NCI-H146 treated with DMSO at 0.1 percent for 48 hours (cell line): ENCODE measurements at regions not wholly inside any gene's neighbourhood (a gene's known extent, or its start where the extent isn't known, plus 50 kb on each side); places are given as distances from the start of the nearest gene placed in this dataset.

Experiments
- DNase-seq: peaks from one replicate; lab custom pipeline; 2025; ENCODE audit not compliant: unreplicated experiment; lab: John Stamatoyannopoulos, UW

DNA sequence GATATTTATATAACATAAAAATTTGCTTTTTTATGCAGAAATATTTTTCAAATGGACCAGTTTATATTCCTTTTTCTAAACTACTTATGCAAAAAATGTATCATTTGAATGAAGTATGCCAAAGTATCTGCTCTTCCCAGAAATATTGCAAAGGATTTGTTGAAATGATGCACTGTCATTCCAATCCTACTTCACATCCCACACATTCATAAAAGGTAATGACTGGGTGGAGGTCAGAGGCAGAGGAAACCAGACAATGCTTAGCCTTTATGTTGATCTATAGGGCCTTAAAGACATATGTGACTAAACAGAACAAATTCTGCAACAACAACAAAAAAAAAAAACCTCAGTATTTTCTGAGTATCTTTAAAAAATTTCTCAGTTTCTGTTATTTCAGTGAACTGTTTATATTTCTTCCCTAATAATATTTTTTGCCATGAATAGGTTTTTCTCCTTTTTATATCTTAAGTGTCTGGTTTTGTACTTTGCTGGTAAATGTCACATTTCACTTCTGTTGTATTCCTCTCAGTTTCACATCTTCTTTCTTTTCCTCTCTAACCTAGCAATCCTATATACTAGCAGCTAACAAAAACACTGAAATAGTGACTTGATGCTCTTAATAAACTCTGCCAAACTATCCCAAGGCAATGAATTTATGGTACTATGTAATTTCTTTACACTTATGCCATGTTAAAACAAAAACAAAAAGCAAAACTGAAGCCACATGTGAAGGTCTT lies 374.1 kb downstream of the BCKDHB start:
- no peak for DNase-seq

DNA sequence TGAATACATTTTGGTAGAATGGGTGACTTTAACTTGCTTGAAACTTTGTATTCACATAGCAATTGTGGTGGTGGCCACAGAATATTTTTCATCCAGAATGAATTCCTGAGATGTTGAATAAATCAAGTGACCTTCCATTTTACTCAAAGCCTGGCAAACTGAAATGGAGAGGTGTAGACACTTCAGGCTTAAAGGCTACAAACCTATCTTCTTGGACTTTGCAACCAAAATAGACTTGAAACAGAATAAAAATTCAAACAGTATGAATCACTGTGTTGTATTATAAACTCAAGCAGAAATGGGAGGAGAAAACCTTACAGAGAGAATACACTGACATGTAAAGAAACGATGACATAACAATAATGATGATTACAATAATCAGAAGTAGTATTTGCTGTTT lies 371.6 kb downstream of the BCKDHB start:
- no peak for DNase-seq

DNA sequence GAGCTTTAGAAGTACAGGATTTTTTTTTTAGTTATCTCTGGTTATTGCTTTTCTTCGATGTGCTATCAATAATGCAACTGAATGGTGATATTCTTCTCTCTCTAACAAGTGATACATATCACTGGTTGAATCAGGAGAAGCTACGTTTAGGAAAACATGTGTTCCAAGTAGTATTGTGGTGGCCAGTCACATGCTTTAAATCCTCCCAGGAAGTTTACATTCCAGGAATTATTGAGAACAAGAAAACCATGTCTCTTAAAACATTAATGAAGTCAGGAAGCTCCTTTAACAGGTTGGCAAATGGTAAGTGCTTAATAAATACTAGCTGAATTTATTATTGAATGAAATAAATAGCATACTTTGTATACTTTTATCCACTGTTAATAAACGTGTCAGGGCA lies 371.1 kb downstream of the BCKDHB start:
- DNase-seq, result no peak

DNA sequence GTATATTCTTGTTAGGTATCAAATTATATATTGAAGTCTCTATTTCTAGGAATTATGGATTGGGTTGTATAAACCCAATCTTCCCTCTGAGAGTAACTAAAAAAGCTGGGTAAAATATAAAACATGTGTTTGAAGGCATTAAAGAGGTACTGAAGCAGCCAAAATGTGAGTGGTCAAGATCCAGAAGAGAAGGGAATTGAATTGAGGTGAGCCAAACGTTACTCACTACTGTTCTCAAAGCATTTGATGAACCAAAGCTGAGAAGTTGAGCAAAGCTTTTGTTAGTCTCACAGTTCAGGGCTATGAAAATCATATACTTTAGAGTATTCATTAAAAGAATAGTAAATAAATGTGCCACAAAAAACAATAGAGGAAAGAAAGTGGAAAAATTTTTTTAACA lies 365.8 kb downstream of the BCKDHB start:
- DNase-seq, result no peak

GRCh38 chr6:80469977-80470376 lies 363.5 kb downstream of the BCKDHB start:
- no peak for DNase-seq

DNA sequence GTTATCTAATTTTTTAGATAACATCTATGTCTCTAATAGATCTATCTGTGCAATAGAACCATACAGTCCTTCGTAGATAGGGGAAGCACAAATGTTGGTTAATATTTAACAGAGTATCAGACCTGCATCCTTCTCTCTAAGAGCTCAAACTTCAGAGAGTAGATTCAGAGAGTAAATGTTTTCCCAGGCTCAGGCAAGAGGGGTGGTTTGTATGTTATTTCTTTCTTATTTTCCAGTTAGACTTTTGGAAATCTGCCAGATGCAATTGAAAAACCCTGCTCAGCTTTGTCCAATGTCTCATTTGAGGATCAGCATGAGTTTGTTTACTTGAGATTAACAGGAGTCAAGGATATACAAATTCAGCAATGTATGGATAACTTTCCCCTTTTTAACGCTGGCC lies 361.9 kb downstream of the BCKDHB start:
- no peak for DNase-seq

DNA sequence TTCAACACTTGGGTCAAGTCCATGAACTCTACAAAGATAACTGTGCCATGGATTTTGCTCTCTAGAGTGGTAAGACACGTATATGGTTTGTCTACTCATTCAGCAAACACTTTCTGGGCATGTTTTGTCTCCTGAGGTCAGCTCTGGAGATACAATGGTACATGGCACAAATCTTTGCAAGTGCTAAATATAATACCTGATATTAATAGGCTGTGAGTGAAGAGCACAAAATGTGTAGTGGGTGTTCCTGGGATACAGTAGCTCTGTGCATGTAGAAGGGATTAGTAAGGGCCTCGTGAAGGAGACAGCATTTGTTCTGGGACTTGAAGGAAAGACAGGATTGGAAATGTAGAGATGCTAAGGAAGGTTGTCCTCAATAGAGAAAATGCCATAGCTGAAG lies 360.9 kb downstream of the BCKDHB start:
- no peak for DNase-seq

- no peak for DNase-seq
Observed at GRCh38 chr6:80466981-80467380, 360.5 kb downstream of the BCKDHB start.

- no peak for DNase-seq
Observed at GRCh38 chr6:80465513-80465912, 359.0 kb downstream of the BCKDHB start.

- no peak for DNase-seq
Observed at GRCh38 chr6:80464901-80465300, 358.4 kb downstream of the BCKDHB start.

DNA sequence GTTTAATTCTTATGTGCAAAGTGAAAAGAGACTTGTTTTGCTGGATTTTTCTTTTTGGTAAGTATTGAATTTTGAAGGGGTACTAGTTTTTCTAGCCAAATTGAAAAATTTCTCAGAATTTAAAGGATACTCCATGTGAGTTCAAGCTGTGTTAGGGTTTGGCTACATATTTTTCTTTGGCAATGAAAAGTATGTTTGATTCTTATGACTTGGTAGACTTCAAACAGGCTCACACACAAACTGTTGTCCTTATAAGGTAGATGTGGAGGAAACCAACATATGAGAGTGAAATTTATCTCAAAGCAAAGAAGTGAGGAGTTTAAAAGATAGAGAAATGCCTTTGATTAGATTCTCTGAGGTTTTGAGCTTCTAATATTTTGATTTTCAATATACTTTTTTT lies 356.7 kb downstream of the BCKDHB start:
- DNase-seq, result no peak

DNA sequence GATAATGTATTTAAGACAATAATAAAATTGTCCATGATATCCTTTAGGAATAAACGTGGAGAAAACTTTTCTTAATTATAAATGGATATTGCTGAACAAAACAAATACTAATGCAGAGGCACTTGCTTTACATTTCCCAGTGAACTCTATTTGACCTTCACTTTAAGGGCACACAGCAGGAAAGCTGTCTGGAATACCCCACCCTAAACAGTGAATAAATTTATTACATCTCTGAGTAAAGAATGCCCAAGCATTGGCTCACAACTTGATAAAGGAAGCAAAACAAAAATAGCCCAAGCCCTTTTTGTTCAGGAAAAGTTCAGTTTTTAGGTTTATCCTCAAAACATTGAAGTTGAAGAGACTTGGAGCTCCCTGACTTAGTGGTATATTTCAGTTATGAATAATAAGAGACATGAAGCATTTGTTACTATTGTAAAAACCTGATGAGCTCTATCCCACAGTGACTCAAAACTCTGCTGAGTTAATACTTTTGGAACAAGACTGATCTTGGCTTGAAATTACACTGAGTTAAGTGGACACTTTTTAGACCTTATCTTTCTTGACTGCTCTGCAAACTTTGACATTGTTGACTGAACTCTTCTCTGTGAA lies 353.9 kb downstream of the BCKDHB start:
- DNase-seq, result no peak

GRCh38 chr6:80457439-80457933 lies 351.0 kb downstream of the BCKDHB start:
- DNase-seq, result no peak

DNA sequence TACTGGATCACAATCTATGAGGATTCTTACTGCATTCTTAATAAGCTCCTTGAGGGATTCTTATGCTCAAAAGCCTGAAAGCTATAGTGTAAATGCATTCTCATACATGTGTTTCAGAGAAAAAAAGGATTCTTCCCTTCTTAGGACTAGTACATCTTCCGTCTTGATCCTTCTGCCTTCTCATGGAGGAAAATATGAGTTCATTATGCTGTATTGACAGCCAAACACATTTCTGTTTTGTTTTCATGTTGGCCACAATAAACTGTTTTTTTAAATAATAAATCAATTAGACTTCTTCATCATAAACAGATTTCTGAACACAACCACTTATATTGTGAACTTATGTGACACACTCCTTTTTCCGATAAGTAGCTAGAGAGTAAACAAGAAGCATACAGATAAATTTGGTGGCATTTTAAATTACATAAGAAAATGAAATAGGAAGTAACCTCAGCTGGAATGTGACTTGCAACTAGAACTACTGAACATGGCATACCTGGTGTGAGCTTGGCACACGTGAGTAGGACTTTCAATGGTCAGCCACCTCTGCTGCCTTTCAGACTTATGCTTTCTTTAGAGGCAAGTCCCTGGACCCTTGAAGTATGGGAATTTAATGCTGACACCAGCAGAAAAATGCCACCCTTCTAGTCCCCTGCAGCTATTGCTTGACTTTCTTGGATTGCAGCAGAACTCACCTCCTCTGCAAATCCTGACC lies 350.4 kb downstream of the BCKDHB start:
- DNase-seq, result no peak

- DNase-seq, result no peak
Observed at GRCh38 chr6:80454661-80455365, 348.3 kb downstream of the BCKDHB start.

DNA sequence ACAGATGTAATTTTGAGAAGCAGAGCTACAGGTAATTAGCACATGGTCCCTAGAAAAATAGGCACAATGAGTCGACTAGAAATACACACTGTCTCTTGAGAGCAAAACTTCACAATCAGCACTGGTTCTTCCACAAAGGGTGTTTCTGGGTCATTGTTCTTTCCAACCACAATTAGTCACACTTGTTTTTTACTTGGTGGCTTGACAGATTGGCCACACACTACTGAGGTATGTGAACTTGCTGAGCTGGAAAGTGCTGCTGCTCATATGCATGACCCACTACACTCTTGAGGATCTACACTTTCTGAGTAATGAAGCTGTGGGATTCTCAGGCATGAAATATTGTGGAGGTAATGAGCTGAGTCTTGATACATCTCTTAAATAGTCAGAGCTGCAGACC lies 347.7 kb downstream of the BCKDHB start:
- no peak for DNase-seq

DNA sequence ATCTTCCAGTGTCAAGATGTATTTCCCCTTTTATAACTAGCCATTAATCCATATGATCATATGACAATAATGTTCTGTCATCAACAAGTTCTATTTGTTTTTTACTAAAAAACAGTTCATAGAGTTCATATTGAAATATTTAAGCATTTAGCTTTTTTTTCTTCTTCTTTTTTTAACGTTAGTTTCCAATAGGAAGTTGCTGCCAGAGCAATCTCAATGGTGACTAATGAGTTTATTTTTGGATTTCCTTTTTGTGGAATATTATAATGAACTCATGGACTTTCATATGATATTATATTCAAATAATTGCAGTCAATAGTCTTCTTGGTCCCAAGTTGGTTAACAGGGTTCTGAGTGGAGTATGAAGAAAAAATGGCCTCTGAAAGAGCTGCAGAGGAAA lies 343.3 kb downstream of the BCKDHB start:
- no peak for DNase-seq

DNA sequence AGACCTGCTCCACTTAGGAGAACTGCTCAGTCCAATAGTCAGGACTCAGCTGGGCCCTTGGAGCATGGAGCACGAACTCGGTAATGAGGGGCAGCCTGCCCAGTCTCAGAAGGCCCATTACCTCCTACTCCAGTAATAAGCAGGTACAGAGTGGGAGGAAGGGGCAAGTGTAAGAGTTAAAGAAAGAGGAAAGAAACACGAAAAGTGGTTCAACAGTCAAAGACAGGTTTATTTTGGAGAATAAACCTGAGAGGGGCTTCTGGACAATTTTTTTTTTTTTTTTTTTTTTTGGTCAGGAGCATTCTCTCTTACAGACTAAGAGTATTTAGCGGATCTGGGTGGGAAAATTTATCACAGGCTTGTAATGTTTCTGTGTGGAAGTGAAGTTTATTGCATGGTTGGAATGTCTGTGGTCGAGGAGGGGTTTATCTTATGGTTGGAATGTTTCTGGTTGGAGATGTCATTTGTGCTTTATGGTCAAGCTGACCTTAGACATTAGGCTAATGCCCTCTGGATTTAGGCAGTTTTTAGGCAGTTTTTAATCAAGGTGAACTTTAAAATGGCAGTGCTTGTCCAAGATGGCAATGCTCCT lies 340.1 kb downstream of the BCKDHB start:
- DNase-seq, result no peak

- no peak for DNase-seq
Observed at GRCh38 chr6:80445751-80446150, 339.3 kb downstream of the BCKDHB start.

DNA sequence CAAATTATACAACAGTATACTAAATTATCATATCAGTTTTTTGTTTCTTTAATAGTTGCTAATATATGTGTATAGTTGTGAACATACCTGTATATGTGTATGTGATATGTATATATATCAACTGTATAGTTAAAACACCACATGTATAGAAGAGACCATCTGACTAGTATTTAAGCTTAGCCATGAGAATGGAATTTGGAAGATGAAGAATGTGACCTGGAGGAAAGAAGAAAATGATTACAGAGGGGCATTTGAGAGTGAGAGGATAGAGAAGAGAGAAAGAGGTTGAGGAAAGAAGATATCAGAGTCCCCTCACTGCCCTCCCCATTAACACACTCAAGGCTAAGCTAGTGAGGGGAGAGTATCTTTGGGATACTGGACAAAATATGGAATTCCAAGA lies 335.9 kb downstream of the BCKDHB start:
- no peak for DNase-seq

DNA sequence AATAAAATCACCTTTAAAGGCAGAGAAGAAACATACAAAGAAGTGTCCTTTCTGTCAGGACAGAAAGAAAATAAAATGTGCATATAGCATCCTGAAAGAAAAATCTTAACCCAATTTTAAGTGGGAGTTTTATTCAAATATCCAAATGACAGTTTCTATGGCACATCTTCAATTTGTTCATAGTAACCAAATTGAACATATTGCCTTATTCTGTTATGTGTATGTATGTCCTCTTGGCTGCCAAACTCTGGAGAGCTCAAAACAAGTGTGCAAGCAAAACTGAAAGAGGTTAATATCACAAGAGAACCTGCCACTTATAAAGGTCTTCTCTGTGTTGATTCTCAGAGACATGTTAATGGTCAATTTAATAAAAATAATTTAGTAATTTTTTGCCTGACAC lies 334.7 kb downstream of the BCKDHB start:
- no peak for DNase-seq
